NCI-H146 treated with DMSO at 0.1 percent for 48 hours (cell line): ENCODE measurements at regions not wholly inside any gene's neighbourhood (a gene's known extent, or its start where the extent isn't known, plus 50 kb on each side); places are given as distances from the start of the nearest gene placed in this dataset.
"Not testable (repeated sequence)": the region's sequence is repeated elsewhere in the genome, so short reads cannot be mapped to it uniquely, and the experiment has no call there.

Source experiments
- DNase-seq: peaks from one replicate; lab custom pipeline; 2025; ENCODE audit not compliant: unreplicated experiment; lab: John Stamatoyannopoulos, UW

GRCh38 chrX:26908218-26908617, 554.9 kb downstream of the PPP4R3C start:
- no peak for DNase-seq

- no peak for DNase-seq
Measured at GRCh38 chrX:26889574-26889973, 573.6 kb downstream of the PPP4R3C start.

DNA sequence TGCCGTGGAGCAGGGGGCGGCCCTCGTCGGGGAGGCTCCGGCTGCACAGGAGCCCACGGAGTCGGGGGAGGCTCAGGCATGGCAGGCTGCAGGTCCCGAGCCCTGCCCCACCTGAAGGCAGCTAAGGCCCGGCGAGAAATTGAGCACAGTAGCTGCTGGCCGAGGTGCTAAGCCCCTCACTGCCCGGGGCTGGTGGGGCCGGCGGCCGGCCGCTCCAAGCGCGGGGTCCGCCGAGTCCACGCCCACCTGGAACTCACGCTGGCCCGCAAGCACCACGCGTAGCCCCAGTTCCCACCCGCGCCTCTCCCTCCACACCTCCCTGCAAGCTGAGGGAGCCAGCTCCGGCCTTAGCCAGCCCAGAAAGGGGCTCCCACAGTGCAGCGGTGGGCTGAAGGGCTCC, 589.4 kb downstream of the PPP4R3C start:
- DNase-seq: no peak

GRCh38 chrX:26871967-26872366, 591.2 kb downstream of the PPP4R3C start:
- no peak for DNase-seq

DNA sequence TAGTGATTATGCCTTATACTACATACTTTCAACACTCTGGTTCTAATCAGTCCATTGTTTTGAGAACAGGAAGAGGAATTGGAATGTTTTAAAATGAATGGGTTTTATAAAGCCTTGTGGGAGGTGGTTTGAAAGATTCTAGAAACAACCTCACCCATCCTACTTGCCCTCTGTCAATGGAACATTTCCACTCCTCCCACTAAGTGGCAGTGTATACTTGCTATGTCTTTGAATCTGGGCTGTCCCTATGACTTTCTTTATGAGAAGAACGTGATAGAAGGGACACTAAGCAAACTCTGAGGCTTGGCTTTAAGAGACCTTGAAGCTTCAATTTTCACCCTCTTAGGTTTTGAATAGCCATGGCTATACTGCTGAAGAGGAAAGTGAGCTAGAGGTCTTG, 611.2 kb downstream of the PPP4R3C start:
- DNase-seq: no peak

DNA sequence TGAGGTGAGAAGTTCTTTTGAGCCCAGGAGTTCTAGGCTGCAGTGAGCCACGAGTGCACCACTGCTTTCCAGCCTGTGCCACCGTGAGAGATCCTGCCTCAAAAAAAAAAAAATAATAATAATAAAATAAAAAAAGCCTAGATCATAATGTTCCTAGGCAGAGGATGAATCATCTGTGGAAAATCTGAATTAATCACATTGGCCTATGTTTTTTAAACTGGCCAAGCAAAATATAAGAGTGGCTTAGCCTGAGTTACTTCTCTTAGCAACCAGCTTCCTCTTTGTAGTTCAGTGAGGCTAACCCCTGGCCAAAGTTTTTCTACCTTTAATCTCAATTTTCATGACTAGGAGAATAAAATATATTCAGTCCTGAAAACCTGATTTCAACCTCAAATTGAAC, 614.6 kb downstream of the PPP4R3C start:
- no peak for DNase-seq

- no peak for DNase-seq
Measured at GRCh38 chrX:26845056-26845455, 618.1 kb downstream of the PPP4R3C start.

DNA sequence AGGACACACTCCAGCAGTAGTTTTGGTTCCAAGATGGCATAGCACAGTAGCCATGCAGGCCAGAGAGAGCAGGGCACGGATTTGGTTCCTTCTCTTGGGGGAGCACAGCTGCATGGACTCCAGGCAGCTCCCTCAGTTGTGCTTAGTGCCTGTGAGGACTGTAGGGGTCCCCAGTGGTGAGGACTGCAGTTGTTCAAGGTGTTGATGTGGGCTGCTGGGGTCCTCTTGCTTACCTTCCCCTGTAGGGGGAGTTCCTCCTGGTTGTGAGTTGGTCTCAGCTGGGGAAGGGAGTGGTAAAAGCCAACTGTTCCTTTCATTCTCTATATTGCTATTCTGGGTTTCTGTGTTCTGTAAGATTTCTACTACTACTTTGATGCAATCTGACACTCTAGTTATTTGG, 606.5 kb downstream of the MAGEB5 start:
- no peak for DNase-seq

GRCh38 chrX:26789751-26790150, 573.8 kb downstream of the MAGEB5 start:
- no peak for DNase-seq

- no peak for DNase-seq
Measured at GRCh38 chrX:26788402-26788998, 572.5 kb downstream of the MAGEB5 start.

DNA sequence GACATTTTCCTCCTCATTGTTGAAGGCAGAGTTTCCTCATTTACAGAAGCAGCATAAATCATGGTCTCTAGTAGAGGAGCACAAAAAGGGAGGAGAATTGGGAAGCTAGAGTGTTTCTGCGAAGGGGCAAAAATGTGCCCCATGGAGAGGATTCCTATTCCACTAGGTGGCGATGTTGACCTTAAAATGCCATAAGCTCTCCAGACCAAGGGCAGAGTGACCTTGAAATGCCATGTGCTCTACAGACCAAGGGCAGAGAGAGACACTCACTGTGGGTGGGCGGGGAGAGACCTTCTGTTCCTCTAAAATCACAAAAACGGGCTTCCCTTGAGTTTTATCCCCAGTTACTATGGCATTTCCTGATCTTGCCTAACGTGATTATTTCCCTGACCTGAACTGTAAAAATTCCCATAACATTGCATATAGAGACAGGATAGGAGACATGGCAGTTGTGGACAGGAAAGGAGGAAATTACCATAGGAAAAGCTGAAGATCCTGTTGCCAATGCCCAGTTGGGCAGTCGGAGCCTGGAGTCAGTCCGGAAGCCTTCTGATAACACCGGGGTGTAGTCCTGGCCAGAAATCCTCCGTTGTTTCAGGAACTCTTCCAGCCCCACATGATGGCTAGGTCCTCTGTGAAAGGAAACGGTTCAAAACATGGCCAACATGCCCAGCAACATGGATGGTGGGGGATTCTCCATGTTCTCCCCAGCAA, 567.7 kb downstream of the MAGEB5 start:
- no peak for DNase-seq

DNA sequence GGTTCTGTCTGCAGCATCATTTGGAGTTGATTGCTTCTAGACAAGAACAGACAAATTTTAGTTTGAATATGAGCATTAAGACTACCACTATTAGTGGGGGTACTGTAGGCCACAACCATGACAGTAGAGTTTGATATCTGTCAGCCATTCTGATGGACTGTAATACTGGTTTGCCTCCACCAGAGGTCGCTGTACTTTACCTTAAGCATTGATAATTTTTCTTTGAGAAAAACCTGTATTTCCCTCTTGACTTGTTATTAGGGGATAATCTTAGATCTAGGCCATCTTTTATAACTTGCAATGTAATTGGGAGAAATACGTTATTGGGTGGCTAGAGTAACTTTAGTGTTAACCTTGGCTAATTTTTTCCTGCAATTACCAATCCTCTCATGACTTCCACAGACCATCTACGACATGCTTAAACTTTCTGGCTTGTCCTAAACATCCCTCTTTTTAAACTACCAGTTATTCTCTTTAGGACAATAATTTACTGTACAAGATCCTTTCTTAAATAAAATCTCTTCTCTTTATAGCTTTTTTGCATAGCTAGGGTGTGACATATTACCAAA, 562.4 kb downstream of the MAGEB5 start:
- DNase-seq: no peak

DNA sequence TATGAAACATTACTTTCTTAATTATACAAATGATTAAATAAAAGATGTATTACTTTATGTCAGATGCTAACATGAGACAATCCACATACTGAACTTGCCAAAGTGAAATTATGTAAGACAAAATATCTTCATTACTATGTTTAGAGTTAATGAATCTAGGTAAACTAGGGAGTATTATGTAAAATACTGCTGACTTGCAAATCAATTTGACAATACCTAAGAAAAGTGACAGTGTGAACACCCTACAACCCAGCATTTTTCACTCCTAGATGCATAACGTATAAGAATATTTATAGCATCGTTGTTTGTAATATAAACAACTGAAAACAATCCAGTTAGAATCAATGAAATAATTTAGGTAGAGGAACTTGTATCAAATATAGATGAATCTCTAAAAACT, 546.3 kb downstream of the MAGEB5 start:
- DNase-seq: no peak

- DNase-seq: not testable (repeated sequence)
Measured at GRCh38 chrX:26755760-26756159, 539.8 kb downstream of the MAGEB5 start.

GRCh38 chrX:26747877-26748276, 531.9 kb downstream of the MAGEB5 start:
- DNase-seq: no peak

DNA sequence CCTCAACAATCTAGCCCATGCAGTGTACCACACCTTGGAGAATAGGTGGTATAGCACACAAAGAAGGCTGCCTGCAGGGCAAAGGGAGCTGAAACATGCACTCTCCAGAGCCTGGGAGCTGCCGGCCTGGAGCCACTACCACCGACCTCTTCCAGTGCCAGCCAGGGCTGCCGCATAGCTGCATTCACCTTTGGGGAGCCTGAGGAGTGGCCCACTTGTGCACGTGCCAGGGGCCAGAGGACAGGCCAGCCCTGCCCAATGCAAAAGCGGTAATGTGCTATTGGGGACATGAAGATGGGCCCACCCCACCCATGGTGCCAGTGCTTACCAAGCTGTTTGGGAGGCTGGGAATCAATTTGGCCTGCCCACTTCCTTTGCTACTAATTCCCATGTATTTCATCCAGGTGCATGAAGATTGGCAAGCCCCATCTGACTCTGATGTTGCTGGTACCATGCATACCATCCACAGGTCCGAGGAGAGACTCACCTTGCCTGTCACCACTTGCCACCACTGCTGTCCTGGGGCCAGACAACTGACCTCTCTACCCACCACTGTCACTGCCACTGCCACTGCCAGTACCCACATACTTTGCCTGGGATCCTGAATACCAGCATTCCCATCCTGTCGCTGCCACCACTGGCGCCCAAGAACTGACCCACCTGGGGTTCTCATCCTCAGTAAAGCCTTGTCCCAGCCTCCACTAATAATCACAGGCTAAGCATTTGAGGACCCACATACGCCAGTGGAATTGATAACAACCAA, 506.9 kb downstream of the MAGEB5 start:
- DNase-seq: no peak

- no peak for DNase-seq
Measured at GRCh38 chrX:26672571-26672970, 456.6 kb downstream of the MAGEB5 start.

- no peak for DNase-seq
Measured at GRCh38 chrX:26670521-26670920, 454.6 kb downstream of the MAGEB5 start.

DNA sequence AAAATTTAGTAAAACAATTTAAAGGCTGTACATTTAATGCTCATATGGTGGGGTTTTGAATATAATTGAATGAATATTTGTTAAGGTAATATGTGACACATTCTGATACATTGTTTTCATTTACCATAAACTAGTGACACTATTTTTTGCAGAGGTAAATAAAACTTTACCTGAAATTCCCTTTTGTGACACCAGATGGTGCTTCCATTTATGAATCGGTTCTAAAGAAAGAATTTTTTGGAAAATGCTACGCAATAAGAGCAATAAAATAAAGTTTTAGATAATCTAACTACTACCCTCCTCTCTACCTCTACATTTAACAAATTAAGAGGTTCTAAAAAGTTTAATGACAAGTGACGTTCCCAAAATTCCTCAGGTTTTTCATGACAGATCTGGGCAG, 448.9 kb downstream of the MAGEB5 start:
- DNase-seq: no peak

DNA sequence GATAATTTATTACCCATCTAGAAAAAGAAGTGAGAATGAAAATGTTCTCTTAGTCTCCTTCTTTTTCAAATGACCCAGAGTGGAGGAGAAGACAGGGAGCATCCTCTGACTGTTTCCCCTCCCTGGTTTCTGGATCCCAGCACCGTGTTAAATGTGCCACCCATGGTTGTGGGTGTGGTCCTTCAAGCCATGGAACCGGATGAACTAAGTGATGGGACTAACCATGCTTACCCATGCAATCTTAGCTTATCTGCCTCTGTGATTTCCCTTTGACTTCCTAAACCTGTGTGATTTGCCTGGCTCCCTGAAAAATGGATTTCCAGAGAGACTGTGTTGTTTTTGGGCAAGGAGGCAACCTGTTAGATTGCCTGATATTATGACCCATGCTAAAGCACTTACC, 437.1 kb downstream of the MAGEB5 start:
- no peak for DNase-seq

GRCh38 chrX:26651755-26652154, 435.8 kb downstream of the MAGEB5 start:
- DNase-seq: no peak

GRCh38 chrX:26649534-26649933, 433.6 kb downstream of the MAGEB5 start:
- no peak for DNase-seq
